Thoracic aorta (tissue), 2 donors: ENCODE measurements at regions not wholly inside any gene's neighbourhood (a gene's known extent, or its start where the extent isn't known, plus 50 kb on each side); places are given as distances from the start of the nearest gene placed in this dataset.

Experiments
- ATAC-seq: fragments of 150-250 bp; one replicate; pipeline ENCODE4 v1.8.0; 2017; ENCODE audit warnings: low read depth; ENCODE audit not compliant: insufficient number of reproducible peaks, low FRiP score
- DNase-seq: peaks from one replicate; pipeline ENCODE4 v3.0.0-alpha.2; 2020; ENCODE audit warnings: low spot score
- H3K27ac ChIP-seq, 2 donors: fragments of 200-600 bp; sonication (generic); 1 replicate in 1 of 2; 2 replicates in 1 of 2; pipeline ENCODE4 v1.5.1; 2016; ENCODE audit warnings: mild to moderate bottlenecking in 2 of 2, moderate library complexity in 2 of 2
- H3K27me3 ChIP-seq: fragments of 200-600 bp; sonication (generic); replicated peaks from 2 replicates; pipeline ENCODE4 v1.6.0; 2016; ENCODE audit warnings: mild to moderate bottlenecking; ENCODE audit not compliant: insufficient read depth
- H3K36me3 ChIP-seq: fragments of 200-600 bp; sonication (generic); one replicate; pipeline ENCODE4 v1.5.1; 2016
- H3K4me1 ChIP-seq, 2 donors: fragments of 200-600 bp; sonication (generic); 1 replicate in 1 of 2; 2 replicates in 1 of 2; pipeline versions ENCODE4 v1.5.1 to v1.6.0; 2016; ENCODE audit warnings: low read depth in 2 of 2, mild to moderate bottlenecking in 1 of 2; ENCODE audit not compliant: control insufficient read depth in 1 of 2
- H3K4me3 ChIP-seq: fragments of 200-600 bp; sonication (generic); 2 replicates; pipeline ENCODE4 v1.5.1; 2016; ENCODE audit warnings: mild to moderate bottlenecking
- H3K9me3 ChIP-seq: fragments of 200-600 bp; sonication (generic); 2 replicates; pipeline ENCODE4 v1.5.1; 2016
- CTCF ChIP-seq: fragments of 200-600 bp; sonication (generic); IDR thresholded peaks from one replicate; pipeline ENCODE4 v1.5.1; 2019; ENCODE audit warnings: antibody characterized with exemption

- DNase-seq (no peak), ATAC-seq (no peak)
- no peak for TF ChIP-seq CTCF
- Histone ChIP-seq H3K27ac (no peak overlapping the region), H3K9me3 (no peaks in the 10 kb centered on the region), H3K4me1 (peaks cover 22 to 59% of the 10 kb centered on the region in 2 donors), H3K4me3 (no peak overlapping the region), H3K36me3 (peaks cover 12% of the 10 kb centered on the region), H3K27me3 (no peaks in the 10 kb centered on the region)
These were observed 114.1 kb downstream of the RFLNA start for GRCh38 chr12:124408822-124409517.

GRCh38 chr12:124407074-124407473, 112.2 kb downstream of the RFLNA start:
- ATAC-seq: no peak
- no peaks in the 10 kb centered on the region for H3K9me3 ChIP-seq
- peaks cover 7% of the 10 kb centered on the region for H3K36me3 ChIP-seq
- H3K27ac ChIP-seq: no peak overlapping the region
- no peak overlapping the region for H3K4me3 ChIP-seq
- no peak for TF ChIP-seq CTCF
- no peak for DNase-seq
- H3K27me3 ChIP-seq: no peaks in the 10 kb centered on the region
- peaks cover 26 to 59% of the 10 kb centered on the region in 2 donors for H3K4me1 ChIP-seq

GRCh38 chr12:124406043-124406442, 111.2 kb downstream of the RFLNA start:
- Histone ChIP-seq H3K9me3 (no peaks in the 10 kb centered on the region), H3K27ac (no peak overlapping the region), H3K4me3 (no peak overlapping the region), H3K36me3 (peaks cover 14% of the 10 kb centered on the region), H3K27me3 (no peaks in the 10 kb centered on the region), H3K4me1 (peaks cover 20 to 49% of the 10 kb centered on the region in 2 donors)
- DNase-seq: no peak
- ATAC-seq: no peak
- no peak for TF ChIP-seq CTCF

GRCh38 chr12:124405592-124405991, 110.7 kb downstream of the RFLNA start:
- H3K9me3 ChIP-seq: no peaks in the 10 kb centered on the region
- H3K4me1 ChIP-seq: peaks cover 17 to 44% of the 10 kb centered on the region in 2 donors
- no peak overlapping the region for H3K27ac ChIP-seq
- no peak for TF ChIP-seq CTCF
- no peak for DNase-seq
- H3K4me3 ChIP-seq: no peak overlapping the region
- peaks cover 17% of the 10 kb centered on the region for H3K36me3 ChIP-seq
- no peak for ATAC-seq
- no peaks in the 10 kb centered on the region for H3K27me3 ChIP-seq

- TF ChIP-seq CTCF: no peak
- H3K36me3 ChIP-seq: peaks cover 21% of the 10 kb centered on the region
- H3K4me3 ChIP-seq: no peak overlapping the region
- no peak for DNase-seq
- no peak for ATAC-seq
- H3K27me3 ChIP-seq: no peaks in the 10 kb centered on the region
- H3K27ac ChIP-seq: no peak overlapping the region
- no peaks in the 10 kb centered on the region for H3K9me3 ChIP-seq
- H3K4me1 ChIP-seq: peaks cover 15 to 40% of the 10 kb centered on the region in 2 donors
These were observed 110.3 kb downstream of the RFLNA start for GRCh38 chr12:124405151-124405550.
